ENCODE measurements at regions not wholly inside any gene's neighbourhood (a gene's known extent, or its start where the extent isn't known, plus 50 kb on each side); places are given as distances from the start of the nearest gene placed in this dataset.
"Not testable (repeated sequence)": the region's sequence is repeated elsewhere in the genome, so short reads cannot be mapped to it uniquely, and the experiment has no call there.

- no peak for DNase-seq (ENCODE audit: low spot score)
Measured at GRCh38 chr12:112615196-112615595, 176.4 kb upstream of the RPH3A start.

- no peak for DNase-seq (ENCODE audit: low spot score)
Measured at GRCh38 chr12:112616469-112617152, 174.9 kb upstream of the RPH3A start.

GRCh38 chr12:112617153-112617505 lies 174.4 kb upstream of the RPH3A start:
- DNase-seq (ENCODE audit: low spot score): no peak

- DNase-seq (ENCODE audit: low spot score): no peak
Measured at GRCh38 chr12:112627851-112628250, 163.7 kb upstream of the RPH3A start.

GRCh38 chr12:112631974-112632373 lies 159.6 kb upstream of the RPH3A start:
- not testable (repeated sequence) for DNase-seq (ENCODE audit: low spot score)

- DNase-seq (ENCODE audit: low spot score): no peak
Measured at GRCh38 chr12:112635036-112635435, 156.5 kb upstream of the RPH3A start.

GRCh38 chr12:112638420-112638819 lies 153.1 kb upstream of the RPH3A start:
- DNase-seq (ENCODE audit: low spot score): no peak

- DNase-seq (ENCODE audit: low spot score): no peak
Measured at GRCh38 chr12:112645586-112645985, 146.0 kb upstream of the RPH3A start.

- no peak for DNase-seq (ENCODE audit: low spot score)
Measured at GRCh38 chr12:112656141-112656540, 135.4 kb upstream of the RPH3A start.

GRCh38 chr12:112664569-112664968 lies 127.0 kb upstream of the RPH3A start:
- peak; percentile 8 for DNase-seq (ENCODE audit: low spot score)

- no peak for DNase-seq (ENCODE audit: low spot score)
Measured at GRCh38 chr12:112665958-112666357, 125.6 kb upstream of the RPH3A start.

- no peak for DNase-seq (ENCODE audit: low spot score)
Measured at GRCh38 chr12:112671564-112671963, 120.0 kb upstream of the RPH3A start.

GRCh38 chr12:112674539-112674938 lies 117.0 kb upstream of the RPH3A start:
- DNase-seq (ENCODE audit: low spot score): no peak

- DNase-seq (ENCODE audit: low spot score): no peak
Measured at GRCh38 chr12:112676507-112676906, 115.0 kb upstream of the RPH3A start.

- DNase-seq (ENCODE audit: low spot score): no peak
Measured at GRCh38 chr12:112677050-112677765, 114.3 kb upstream of the RPH3A start.

- DNase-seq (ENCODE audit: low spot score): no peak
Measured at GRCh38 chr12:112680993-112681392, 110.6 kb upstream of the RPH3A start.

GRCh38 chr12:112682586-112682985 lies 109.0 kb upstream of the RPH3A start:
- DNase-seq (ENCODE audit: low spot score): no peak

- DNase-seq (ENCODE audit: low spot score): no peak
Measured at GRCh38 chr12:112684742-112685141, 106.8 kb upstream of the RPH3A start.

GRCh38 chr12:112685321-112685720 lies 106.2 kb upstream of the RPH3A start:
- DNase-seq (ENCODE audit: low spot score): no peak

GRCh38 chr12:112686373-112686772 lies 105.2 kb upstream of the RPH3A start:
- no peak for DNase-seq (ENCODE audit: low spot score)

GRCh38 chr12:112694065-112694464 lies 97.5 kb upstream of the RPH3A start:
- DNase-seq (ENCODE audit: low spot score): no peak

- DNase-seq (ENCODE audit: low spot score): not testable (repeated sequence)
Measured at GRCh38 chr12:112697441-112697840, 94.1 kb upstream of the RPH3A start.

- DNase-seq (ENCODE audit: low spot score): no peak
Measured at GRCh38 chr12:112705037-112705632, 86.4 kb upstream of the RPH3A start.
